Suppressor macrophage treated with lipopolysaccharide for 4 hours (primary cell): ENCODE measurements at regions not wholly inside any gene's neighbourhood (a gene's known extent, or its start where the extent isn't known, plus 50 kb on each side); places are given as distances from the start of the nearest gene placed in this dataset.
"Not testable (repeated sequence)": the region's sequence is repeated elsewhere in the genome, so short reads cannot be mapped to it uniquely, and the experiment has no call there.

Source experiments
- DNase-seq: peaks from one replicate; pipeline ENCODE4 v3.0.0-alpha.2; 2020

DNA sequence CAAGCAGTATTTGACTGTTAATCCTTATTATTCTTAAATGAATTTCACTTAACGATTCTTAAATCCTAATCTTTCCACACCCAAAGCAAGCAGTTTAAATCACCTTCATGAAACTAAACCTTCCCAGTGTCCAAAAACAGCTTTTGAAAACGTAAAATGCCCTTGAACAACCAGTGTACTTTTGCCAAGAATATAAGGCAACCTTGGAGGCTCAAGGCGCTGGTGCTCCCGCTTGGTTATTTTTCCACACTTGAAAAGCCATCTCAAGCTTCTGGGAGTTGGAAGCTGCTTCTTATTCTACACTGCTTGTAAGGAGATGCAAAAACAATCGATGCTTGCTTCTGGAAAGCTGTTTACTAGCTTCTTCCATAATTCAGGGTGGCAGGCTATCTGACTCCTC is 625.7 kb downstream of the HTR1B start:
- no peak for DNase-seq

DNA sequence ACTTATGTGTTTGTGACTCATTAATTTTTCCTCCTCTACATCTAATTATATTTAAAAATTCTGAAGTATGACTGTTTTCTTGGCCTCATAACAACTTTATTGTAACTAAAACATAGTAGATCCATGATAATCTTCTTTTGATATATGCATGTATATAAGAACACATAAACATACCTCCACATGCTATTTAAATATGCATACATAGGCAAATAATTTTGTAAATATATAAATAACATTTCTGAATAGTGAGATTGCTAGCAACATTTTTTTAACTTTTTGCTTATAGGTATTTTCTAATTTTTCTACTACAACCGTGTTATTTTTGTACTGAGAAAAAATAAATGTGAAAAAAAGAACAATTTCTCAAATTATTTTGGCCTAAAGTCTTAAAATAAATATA is 627.6 kb downstream of the HTR1B start:
- no peak for DNase-seq

GRCh38 chr6:76835293-76835692 is 628.0 kb downstream of the HTR1B start:
- DNase-seq = no peak

GRCh38 chr6:76834399-76834798 is 628.9 kb downstream of the HTR1B start:
- no peak for DNase-seq

- no peak for DNase-seq
Measured at GRCh38 chr6:76831299-76831698, 632.0 kb downstream of the HTR1B start.

DNA sequence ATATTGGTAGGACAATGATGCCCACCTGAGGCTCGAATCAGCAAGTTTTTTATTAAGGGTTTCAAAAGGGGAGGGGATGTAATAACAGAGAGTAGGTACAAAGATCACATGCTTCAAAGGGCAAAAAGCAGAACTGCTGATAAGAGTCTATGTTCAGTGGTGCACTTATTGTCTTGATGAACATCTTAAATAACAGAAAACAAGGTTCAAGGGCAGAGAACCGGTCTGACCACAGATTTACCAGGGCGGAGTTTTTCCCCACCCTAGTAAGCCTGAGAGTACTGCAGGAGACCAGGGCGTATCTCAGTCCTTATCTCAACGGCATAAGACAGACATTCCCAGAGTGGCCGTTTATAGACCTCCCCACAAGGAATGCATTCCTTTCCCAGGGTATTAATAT is 639.7 kb downstream of the HTR1B start:
- not testable (repeated sequence) for DNase-seq

DNA sequence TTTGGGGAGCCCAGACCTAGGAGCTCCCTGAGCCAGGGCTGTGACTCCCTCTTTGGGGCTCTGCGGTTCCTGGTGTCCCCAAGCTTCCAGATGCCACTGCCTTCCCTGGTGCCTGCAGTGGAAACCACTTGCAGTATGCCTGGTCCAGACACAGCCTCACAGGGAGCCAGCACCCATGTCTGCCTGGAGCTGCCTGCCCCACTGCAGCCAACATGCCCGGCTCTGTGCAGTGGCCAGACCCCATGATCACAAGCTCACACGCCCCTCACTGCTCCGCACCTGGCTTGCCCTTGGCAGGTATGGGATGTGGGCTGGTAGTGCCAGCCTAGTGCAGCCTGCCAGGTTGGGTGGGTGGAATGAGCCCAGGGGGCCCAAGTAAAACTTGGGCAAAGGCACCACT is 644.8 kb downstream of the HTR1B start:
- DNase-seq = no peak

GRCh38 chr6:76817429-76817828 is 645.9 kb downstream of the HTR1B start:
- no peak for DNase-seq

DNA sequence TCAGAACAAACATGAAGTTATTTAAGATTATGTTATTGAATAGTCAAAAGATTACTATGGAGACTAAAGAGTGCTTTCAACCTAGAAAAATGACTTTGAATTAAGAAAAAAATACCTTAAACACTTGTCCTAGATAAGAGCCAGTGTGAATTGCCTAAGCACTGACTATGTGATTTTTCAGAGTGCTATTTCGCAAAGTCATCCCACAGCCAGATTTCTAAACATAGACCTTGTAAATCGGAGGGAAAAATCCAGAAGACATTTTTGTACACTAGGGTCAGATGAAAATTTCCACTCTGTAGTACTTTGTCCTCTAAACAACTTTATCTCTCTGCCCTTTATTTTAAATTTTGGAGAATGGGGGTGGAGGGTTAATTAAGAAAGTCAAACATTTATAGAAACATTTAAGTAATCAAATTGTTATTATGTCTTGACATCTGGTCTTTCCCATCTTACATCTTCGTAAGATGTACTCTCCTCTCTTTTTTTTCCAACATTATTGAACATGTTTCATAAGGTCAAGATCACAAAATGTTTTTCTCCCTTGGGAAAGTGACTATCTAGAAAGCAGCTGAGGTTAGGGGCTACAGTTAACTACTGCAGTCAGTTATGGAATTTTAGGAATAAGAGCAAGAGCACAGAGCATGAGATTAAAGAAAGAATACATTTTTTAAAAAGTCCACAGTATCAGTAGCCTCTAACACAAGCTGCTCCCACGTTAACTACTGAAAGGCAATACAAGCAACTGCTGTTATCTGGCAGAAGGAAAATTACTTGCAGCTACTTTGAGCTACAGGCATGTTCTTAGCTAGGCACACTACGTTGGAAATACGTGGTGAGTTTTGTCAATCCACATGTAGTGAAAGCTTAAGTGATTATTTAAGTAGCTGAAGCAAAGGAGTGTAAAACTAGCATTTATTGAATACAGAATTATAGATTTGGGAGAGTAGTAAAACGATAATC is 648.5 kb downstream of the HTR1B start:
- no peak for DNase-seq

DNA sequence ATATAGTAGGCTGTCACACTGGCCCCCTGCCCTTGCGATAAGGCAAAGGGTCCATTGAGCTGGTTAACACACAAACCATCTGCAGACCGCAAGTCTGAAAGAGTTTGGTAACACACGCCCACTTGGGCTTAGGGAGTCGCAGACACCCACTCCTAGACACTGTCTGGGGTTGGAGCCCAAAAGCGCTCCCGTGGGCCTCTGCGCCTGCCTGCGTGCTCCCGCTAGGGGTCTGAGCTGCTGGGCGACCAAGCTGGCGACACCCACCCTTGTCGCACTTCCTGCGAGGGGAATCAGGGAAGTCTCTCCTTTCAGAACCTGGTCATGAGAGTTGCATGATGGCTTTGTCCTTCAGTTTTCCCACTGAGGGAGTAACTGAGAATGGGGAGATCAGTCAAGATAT is 653.0 kb downstream of the HTR1B start:
- DNase-seq = no peak

- DNase-seq = no peak
Measured at GRCh38 chr6:76803038-76803580, 660.2 kb downstream of the HTR1B start.

- no peak for DNase-seq
Measured at GRCh38 chr6:76792394-76792793, 670.9 kb downstream of the HTR1B start.

- no peak for DNase-seq
Measured at GRCh38 chr6:76790881-76791280, 672.4 kb downstream of the HTR1B start.

- no peak for DNase-seq
Measured at GRCh38 chr6:76790045-76790796, 673.1 kb downstream of the HTR1B start.

- no peak for DNase-seq
Measured at GRCh38 chr6:76789580-76789979, 673.7 kb downstream of the HTR1B start.

DNA sequence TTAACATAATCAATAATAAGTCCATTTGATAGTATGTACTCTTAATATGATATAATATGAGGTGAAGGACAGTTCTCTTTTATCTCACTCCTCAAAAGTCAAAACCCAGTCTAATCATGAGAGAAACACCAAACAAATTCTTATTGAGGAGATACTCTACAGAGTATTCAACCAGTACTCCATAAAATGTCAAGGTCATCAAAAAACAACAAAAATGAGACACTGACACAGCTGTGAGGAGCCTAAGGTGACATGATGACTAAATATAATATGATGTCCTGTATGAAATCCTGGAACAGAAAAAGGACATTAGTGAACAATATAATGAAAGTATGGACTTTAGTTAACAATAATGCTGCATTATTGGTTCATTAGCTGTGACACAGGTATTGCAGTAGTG is 675.1 kb downstream of the HTR1B start:
- DNase-seq = no peak

DNA sequence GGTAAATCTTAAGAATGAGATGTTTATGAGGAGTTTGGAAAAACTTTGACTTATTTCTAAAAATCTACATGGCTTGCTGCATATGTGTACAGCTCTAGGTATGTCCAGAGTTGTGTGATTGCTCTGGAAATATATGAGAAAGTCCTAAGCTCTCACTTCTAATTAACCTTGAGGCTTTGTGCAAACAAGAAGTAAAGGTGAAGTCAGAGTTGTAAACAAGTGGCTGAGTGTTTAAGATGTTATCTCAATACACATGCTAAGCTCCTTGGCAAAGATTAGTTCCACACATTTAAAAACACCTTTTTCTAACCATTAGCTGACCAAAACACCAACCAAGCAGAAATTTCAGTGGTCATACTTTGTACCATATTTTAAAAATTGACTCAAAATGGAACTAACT is 684.2 kb downstream of the HTR1B start:
- no peak for DNase-seq

DNA sequence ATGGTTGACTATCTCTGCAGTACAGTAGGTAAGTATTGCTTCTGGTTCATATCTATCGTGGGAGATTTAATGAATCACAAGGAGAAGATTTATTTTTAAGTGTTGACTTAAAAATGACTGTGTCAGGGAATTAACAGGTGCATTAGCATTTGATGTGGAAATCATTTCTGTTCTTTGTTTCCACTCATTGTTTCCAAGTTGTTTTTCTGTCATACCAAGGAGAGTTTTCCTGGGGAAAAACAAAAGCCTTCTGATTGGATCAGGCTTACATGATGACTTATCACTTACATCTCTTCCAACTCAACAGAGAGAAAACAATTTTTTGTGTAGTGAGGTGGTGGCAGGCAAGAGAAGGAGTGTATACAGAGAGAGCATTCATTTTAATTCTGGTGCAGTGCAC is 686.4 kb downstream of the HTR1B start:
- no peak for DNase-seq

- DNase-seq = no peak
Measured at GRCh38 chr6:76774781-76775384, 688.4 kb downstream of the HTR1B start.

- no peak for DNase-seq
Measured at GRCh38 chr6:76772951-76773350, 690.3 kb downstream of the HTR1B start.

- no peak for DNase-seq
Measured at GRCh38 chr6:76771059-76771634, 692.1 kb downstream of the HTR1B start.

DNA sequence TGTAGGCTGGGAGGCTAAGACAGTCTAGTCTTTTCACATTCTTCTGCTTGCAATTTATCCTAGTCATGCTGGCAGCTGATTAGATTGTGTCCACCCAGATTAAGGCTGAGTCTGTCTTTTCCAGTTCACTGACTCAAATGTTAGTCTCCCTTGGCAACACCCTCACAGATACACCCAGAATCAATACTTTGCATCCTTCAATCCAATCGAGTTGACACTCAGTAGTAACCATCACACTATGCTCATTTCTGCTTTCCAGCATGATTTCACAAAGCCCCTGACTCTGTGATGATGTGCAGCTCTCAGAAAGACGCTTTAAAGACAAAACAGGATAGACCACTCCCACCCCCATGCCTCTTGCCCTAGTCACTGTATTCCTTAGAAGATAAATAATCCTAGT is 693.0 kb downstream of the HTR1B start:
- no peak for DNase-seq

DNA sequence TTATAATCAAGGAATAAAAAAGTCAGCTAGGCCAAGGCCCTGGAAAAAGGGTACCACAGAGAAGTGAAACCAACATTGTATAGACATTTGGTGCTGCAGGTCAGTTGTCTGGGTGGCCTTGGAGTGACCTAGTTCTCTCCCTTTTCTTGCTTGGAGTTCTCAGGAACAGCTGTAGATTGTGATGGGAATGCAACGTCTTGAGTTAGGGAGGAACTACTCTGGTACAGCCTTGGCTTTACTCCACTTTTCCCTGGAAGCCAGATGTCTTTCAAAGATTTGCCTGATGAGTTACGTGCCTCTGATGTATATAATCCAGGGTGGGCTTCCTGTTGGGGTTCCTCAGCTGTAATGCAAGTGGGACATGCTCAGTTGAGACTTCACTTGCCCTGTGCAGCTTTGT is 694.7 kb downstream of the HTR1B start:
- DNase-seq = no peak
